ES-I3 (cell line): ENCODE measurements at regions not wholly inside any gene's neighbourhood (a gene's known extent, or its start where the extent isn't known, plus 50 kb on each side); places are given as distances from the start of the nearest gene placed in this dataset.

Source experiments
- H3K36me3 ChIP-seq: 2 replicates; pipeline ENCODE4 v1.6.1; 2013; ENCODE audit warnings: mild to moderate bottlenecking, low read length, control low read depth, moderate library complexity; ENCODE audit not compliant: insufficient read depth
- H3K4me1 ChIP-seq: 2 replicates; pipeline ENCODE4 v1.6.1; 2013; ENCODE audit warnings: mild to moderate bottlenecking, control low read depth, low read length; ENCODE audit not compliant: insufficient read depth
- H3K9ac ChIP-seq: 2 replicates; pipeline ENCODE4 v1.6.1; 2013; ENCODE audit warnings: low read depth, mild to moderate bottlenecking, low read length, moderate library complexity
- H3K9me3 ChIP-seq: 2 replicates; pipeline ENCODE4 v1.6.1; 2013; ENCODE audit warnings: mild to moderate bottlenecking, low read length, moderate library complexity; ENCODE audit not compliant: control insufficient read depth, insufficient read depth

DNA sequence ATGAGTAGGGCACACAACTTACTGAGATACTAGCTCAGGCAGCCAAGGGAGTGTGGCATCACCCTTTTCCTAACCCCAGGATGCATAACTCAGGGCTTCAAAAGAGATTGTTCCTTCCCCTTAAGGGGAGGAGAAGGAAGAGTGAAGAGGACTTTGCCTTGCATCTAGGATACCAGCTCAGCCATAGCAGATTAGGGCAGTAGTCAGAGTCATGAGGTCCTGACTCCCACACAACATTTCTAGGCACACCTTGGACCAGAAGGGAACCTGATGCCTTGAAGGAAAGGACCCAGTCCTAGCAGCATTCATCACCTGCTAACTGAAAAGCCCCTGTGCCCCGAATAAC lies 1433.2 kb upstream of the TMEFF2 start:
- Histone ChIP-seq H3K9ac (no peak overlapping the region), H3K4me1 (no peaks in the 10 kb centered on the region)

DNA sequence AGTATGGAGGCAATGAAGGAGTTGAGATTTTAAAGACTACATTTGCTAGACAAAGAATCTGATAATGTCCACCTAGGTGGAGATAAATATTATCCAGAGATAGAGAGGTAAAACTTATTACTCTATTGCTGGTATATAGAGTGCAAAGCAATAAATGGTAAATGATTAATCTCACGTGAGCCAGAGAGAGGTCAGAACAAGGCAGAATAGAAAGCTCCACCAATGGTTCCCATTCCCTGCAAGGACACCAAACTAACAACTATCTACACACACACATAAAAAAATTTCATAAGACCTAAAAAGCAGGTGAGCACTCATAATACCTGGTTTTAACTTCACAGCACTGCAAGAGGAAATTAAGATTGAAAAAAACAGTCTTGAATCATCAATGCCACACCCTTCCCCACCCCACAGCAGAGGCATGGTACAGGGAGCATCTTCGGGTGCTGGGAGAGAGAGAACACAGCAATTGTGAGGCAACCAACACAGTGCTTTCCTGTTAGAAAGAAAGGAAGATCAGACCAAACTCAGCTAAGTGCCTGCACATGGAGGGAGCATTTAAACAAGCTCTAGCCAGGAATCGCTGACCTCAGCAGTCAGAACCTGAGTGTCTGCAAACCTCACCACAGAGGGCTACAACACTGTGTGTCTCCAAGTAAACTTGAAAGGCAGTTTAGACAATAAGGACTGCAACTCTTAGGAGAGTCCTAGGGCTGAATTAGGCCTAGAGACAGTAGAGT lies 1432.6 kb upstream of the TMEFF2 start:
- Histone ChIP-seq H3K36me3 (no peaks in the 10 kb centered on the region), H3K9me3 (no peaks in the 10 kb centered on the region), H3K9ac (no peak overlapping the region), H3K4me1 (no peaks in the 10 kb centered on the region)

More for the DNA sequence above, 1433.2 kb upstream of the TMEFF2 start:
- no peaks in the 10 kb centered on the region for H3K9me3 ChIP-seq
- H3K36me3 ChIP-seq = no peaks in the 10 kb centered on the region

DNA sequence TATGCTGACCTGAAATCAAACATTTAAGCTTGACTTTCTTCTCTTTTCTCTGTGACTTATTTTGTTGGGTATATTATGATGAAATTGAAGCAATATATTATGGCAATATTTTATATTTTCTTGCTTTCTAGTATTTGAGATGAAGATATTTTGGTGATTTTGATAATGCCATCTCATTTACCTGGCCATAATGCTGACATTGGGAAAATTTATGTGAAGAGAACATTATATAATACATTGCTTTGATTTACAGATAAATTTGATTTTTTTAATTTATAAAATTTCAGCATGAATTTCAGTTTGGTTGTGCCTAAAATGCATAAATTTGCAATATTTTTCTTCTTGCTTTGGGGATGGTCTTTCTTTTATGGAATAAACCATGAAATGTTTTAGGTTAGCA lies 1413.7 kb upstream of the TMEFF2 start:
- H3K4me1 ChIP-seq = no peaks in the 10 kb centered on the region
- no peaks in the 10 kb centered on the region for H3K36me3 ChIP-seq
- H3K9me3 ChIP-seq = no peaks in the 10 kb centered on the region
- H3K9ac ChIP-seq = no peak overlapping the region

- Histone ChIP-seq H3K36me3 (no peaks in the 10 kb centered on the region), H3K4me1 (no peaks in the 10 kb centered on the region), H3K9ac (no peak overlapping the region), H3K9me3 (no peaks in the 10 kb centered on the region; the same call in 1 of the 2 replicates)
Measured at GRCh38 chr2:193590831-193591230, 1396.1 kb upstream of the TMEFF2 start.

- peaks cover 4% of the 10 kb centered on the region; the same call in 1 of the 2 replicates for H3K4me1 ChIP-seq
- no peak overlapping the region for H3K9ac ChIP-seq
- no peaks in the 10 kb centered on the region for H3K9me3 ChIP-seq
- no peaks in the 10 kb centered on the region for H3K36me3 ChIP-seq
Measured at GRCh38 chr2:193584522-193584938, 1389.8 kb upstream of the TMEFF2 start.

DNA sequence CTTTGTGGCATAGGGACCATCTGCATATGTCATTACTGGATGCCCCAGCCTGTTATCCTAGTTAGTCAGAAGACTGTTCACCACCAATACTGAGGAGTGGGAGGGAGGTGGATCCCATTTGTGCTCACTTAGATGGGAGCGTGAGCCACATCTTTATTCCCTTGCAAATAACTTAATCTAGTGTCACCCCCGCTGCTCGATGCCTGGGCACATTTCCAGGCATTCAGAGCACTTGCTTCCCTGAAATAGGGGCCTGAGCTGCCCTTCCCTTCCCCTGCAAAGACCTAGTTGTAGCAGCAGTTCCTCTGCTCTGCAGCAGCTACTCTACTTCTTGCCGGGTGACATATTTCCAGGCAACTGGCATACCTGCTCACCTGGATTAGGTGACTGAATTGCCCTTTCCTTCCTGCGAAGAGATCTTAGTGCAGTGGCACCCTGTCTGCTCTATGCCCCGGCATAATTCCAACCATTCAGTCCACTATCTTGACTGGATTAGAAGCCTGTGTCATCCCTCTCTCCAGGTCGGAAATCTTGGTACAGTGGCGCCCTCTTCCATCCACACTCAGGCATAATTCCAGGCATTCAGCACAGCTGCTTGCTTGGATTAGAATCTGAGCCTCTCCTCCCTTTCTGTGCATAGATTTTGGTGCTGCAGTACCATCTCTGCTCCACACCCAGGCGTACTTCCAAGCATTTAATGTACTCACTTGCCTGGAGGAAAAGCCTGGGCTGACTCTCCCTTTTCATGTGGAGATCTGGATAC lies 1389.1 kb upstream of the TMEFF2 start:
- Histone ChIP-seq H3K9me3 (no peaks in the 10 kb centered on the region), H3K36me3 (no peaks in the 10 kb centered on the region), H3K4me1 (peaks cover 4% of the 10 kb centered on the region; the same call in 1 of the 2 replicates), H3K9ac (no peak overlapping the region)

GRCh38 chr2:193581807-193582206 lies 1387.1 kb upstream of the TMEFF2 start:
- H3K4me1 ChIP-seq = peaks cover 4% of the 10 kb centered on the region; the same call in 1 of the 2 replicates
- H3K9me3 ChIP-seq = no peaks in the 10 kb centered on the region
- H3K9ac ChIP-seq = no peak overlapping the region
- no peaks in the 10 kb centered on the region for H3K36me3 ChIP-seq

DNA sequence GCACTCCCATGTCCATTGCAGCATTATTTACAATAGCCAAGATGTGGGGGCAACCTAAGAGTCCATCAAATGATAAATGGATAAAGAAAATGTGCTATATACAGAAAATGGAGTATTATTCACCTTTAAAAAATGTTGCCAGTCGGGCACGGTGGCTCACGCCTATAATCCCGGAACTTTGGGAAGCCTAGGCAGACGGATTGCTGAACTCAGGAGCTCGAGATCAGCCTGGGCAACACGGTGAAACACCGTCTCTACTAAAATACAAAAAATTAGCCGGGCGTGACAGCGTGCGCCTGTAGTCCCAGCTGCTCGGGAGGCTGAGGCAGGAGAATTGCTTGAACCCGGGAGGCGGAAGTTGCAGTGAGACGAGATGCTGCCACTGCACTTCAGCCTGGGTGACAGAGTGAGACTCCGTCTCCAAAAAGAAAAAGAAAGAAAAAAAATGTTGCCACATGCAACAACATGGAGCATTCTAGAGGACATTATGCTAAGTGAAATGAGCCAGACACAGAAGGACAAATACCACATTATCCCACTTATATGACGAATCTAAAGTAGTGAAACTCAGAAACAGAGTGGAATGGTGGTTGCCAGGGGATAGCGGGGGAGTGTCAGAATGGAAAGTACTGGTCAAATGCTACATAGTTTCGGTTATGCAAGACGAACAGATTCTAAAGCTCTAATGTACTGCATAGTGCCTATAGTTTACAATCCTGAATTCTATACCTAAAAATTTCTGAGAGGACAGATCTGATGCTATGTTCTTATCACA lies 1385.6 kb upstream of the TMEFF2 start:
- H3K36me3 ChIP-seq = no peaks in the 10 kb centered on the region
- H3K9ac ChIP-seq = no peak overlapping the region
- H3K4me1 ChIP-seq = peaks cover 4% of the 10 kb centered on the region; the same call in 1 of the 2 replicates
- no peaks in the 10 kb centered on the region for H3K9me3 ChIP-seq

GRCh38 chr2:193566886-193567285 lies 1372.2 kb upstream of the TMEFF2 start:
- no peak overlapping the region for H3K9ac ChIP-seq
- H3K4me1 ChIP-seq = no peaks in the 10 kb centered on the region; the same call in 1 of the 2 replicates
- no peaks in the 10 kb centered on the region for H3K36me3 ChIP-seq
- no peaks in the 10 kb centered on the region for H3K9me3 ChIP-seq

GRCh38 chr2:193566276-193566675 lies 1371.5 kb upstream of the TMEFF2 start:
- Histone ChIP-seq H3K4me1 (no peaks in the 10 kb centered on the region; the same call in 1 of the 2 replicates), H3K9me3 (no peaks in the 10 kb centered on the region), H3K36me3 (no peaks in the 10 kb centered on the region), H3K9ac (no peak overlapping the region)

DNA sequence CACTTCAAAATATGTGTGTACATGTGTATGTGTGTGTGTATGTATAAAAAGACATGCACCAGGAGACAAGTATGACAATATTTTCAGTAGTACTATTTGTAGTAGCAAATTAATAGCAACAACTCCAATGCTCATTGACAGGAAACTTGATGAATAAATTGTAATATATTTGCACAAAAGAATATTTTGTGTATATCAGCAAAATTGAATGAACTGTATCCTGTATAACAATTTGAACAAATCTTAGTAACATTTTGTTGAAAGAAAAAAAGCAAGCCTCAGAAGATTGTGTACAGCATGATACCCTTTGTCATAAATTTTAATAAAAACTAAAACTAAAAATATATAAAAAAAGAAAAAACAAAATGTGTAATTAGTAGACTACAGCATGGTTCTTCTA lies 1367.3 kb upstream of the TMEFF2 start:
- Histone ChIP-seq H3K36me3 (no peaks in the 10 kb centered on the region), H3K9ac (no peak overlapping the region), H3K9me3 (no peaks in the 10 kb centered on the region), H3K4me1 (no peaks in the 10 kb centered on the region)

DNA sequence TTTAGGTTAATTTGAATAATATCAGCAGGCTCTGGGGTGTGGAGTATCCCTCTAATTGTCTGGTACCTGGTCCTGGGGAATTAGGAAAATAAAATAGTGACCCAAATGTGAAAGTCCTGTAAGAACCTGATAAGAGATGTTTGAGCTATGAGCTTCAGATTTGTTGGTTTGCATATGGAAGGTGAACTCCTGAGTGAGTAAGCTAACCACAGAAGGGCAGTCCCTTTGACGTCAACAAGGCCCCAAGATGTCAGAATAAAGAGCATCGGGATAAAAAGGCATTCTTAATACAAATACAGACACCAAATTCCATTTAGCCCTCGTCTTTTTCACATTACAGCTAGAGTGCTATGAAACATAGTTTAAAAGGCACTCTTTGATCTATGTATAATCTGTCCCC lies 1366.3 kb upstream of the TMEFF2 start:
- H3K9ac ChIP-seq = no peak overlapping the region
- no peaks in the 10 kb centered on the region for H3K4me1 ChIP-seq
- H3K9me3 ChIP-seq = no peaks in the 10 kb centered on the region
- H3K36me3 ChIP-seq = no peaks in the 10 kb centered on the region

DNA sequence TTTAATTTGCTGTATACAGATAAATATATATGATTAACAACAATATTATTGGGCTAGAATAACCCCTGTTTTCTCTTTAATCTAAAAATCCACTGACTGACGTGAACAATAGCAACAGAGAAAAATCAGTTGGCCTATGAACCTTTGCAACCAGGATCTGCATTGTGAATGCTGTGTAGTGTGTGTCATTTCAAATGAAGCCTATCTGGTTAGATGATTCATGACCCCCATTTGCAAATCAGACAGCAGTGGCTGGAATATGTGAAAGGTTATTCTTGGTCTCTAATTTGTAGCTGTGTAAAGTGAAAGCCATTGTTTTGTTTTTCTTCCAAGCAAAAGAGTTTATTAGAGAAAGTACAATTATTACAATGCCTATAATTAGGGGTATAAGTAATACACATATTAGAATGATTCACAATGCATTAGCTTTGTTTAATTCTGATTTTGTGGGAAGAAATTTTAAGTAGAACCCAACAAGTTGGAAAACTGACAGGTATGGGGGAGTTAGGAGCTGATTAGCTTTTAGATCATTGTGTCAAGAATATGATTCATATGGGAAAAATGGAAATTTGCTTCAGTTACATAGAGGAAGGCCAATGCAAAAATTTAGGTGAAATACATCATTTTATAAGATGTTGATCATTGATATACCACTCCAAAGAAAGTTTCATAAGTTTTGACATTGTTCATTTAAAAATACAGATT lies 1362.2 kb upstream of the TMEFF2 start:
- Histone ChIP-seq H3K9me3 (no peaks in the 10 kb centered on the region), H3K36me3 (no peaks in the 10 kb centered on the region), H3K4me1 (no peaks in the 10 kb centered on the region), H3K9ac (no peak overlapping the region)

- Histone ChIP-seq H3K9ac (no peak overlapping the region), H3K4me1 (no peaks in the 10 kb centered on the region), H3K36me3 (no peaks in the 10 kb centered on the region), H3K9me3 (no peaks in the 10 kb centered on the region)
Measured at GRCh38 chr2:193549661-193550060, 1354.9 kb upstream of the TMEFF2 start.
